Trophoblast cell (in vitro differentiated cells and primary cell): ENCODE measurements at regions not wholly inside any gene's neighbourhood (a gene's known extent, or its start where the extent isn't known, plus 50 kb on each side); places are given as distances from the start of the nearest gene placed in this dataset.

Experiments used
- DNase-seq, 2 donors: peaks; one replicate each; pipeline ENCODE4 v3.0.0-alpha.2; 2016
- H2AFZ ChIP-seq: 2 replicates; pipeline ENCODE4 v1.6.1; 2013; ENCODE audit warnings: low read length, moderate library complexity, mild to moderate bottlenecking; ENCODE audit not compliant: insufficient read depth, poor library complexity
- H2AK5ac ChIP-seq: 2 replicates; pipeline ENCODE4 v1.6.1; 2013; ENCODE audit warnings: mild to moderate bottlenecking, low read length
- H2BK120ac ChIP-seq: 2 replicates; pipeline ENCODE4 v1.6.1; 2013; ENCODE audit warnings: low read length, mild to moderate bottlenecking, moderate library complexity; ENCODE audit not compliant: insufficient read depth, poor library complexity
- H2BK12ac ChIP-seq: 2 replicates; pipeline ENCODE4 v1.6.1; 2013; ENCODE audit warnings: mild to moderate bottlenecking, low read length, moderate library complexity
- H2BK5ac ChIP-seq: 2 replicates; pipeline ENCODE4 v1.6.1; 2013; ENCODE audit warnings: low read length, low read depth, moderate library complexity, mild to moderate bottlenecking; ENCODE audit not compliant: poor library complexity
- H3K14ac ChIP-seq: 2 replicates; pipeline ENCODE4 v1.6.1; 2013; ENCODE audit warnings: mild to moderate bottlenecking, low read length
- H3K18ac ChIP-seq: 2 replicates; pipeline ENCODE4 v1.6.1; 2013; ENCODE audit warnings: mild to moderate bottlenecking, low read length
- H3K23ac ChIP-seq: 2 replicates; pipeline ENCODE4 v1.6.1; 2013; ENCODE audit warnings: low read length
- H3K27ac ChIP-seq: 2 replicates; pipeline ENCODE4 v1.5.1; 2013; ENCODE audit warnings: low read depth, mild to moderate bottlenecking, inconsistent platforms, low read length, moderate library complexity
- H3K27me3 ChIP-seq: 2 replicates; pipeline ENCODE4 v1.6.1; 2013; ENCODE audit warnings: inconsistent platforms, mild to moderate bottlenecking, low read length, moderate library complexity; ENCODE audit not compliant: insufficient read depth
- H3K36me3 ChIP-seq, 2 experiments: 1 replicate in 1 of 2; 2 replicates in 1 of 2; pipeline ENCODE4 v1.6.1; 2013; ENCODE audit warnings: low read length in 2 of 2, mild to moderate bottlenecking in 2 of 2, moderate library complexity in 1 of 2; ENCODE audit not compliant: insufficient read depth in 2 of 2, control insufficient read depth in 1 of 2
- H3K4ac ChIP-seq: 2 replicates; pipeline ENCODE4 v1.6.1; 2013; ENCODE audit warnings: low read depth, mild to moderate bottlenecking, low read length, moderate library complexity
- H3K4me1 ChIP-seq, 2 experiments: 1 replicate in 1 of 2; 2 replicates in 1 of 2; pipeline ENCODE4 v1.6.1; 2013; ENCODE audit warnings: low read length in 2 of 2, mild to moderate bottlenecking in 2 of 2, moderate library complexity in 1 of 2; ENCODE audit not compliant: insufficient read depth in 2 of 2, control insufficient read depth in 1 of 2
- H3K4me2 ChIP-seq: 2 replicates; pipeline ENCODE4 v1.6.1; 2013; ENCODE audit warnings: inconsistent platforms, mild to moderate bottlenecking, low read length, moderate library complexity
- H3K4me3 ChIP-seq: 2 replicates; pipeline ENCODE4 v1.5.1; 2013; ENCODE audit warnings: mild to moderate bottlenecking, low read depth, low read length, inconsistent platforms
- H3K79me1 ChIP-seq: one replicate; pipeline ENCODE4 v1.6.1; 2013; ENCODE audit warnings: low read length
- H3K79me2 ChIP-seq: 2 replicates; pipeline ENCODE4 v1.6.1; 2013; ENCODE audit warnings: low read length, mild to moderate bottlenecking; ENCODE audit not compliant: control insufficient read depth, insufficient read depth, poor library complexity
- H3K9ac ChIP-seq: 2 replicates; pipeline ENCODE4 v1.6.1; 2013; ENCODE audit warnings: mild to moderate bottlenecking, low read length
- H3K9me3 ChIP-seq: 2 replicates; pipeline ENCODE4 v1.6.1; 2013; ENCODE audit warnings: low read depth, mild to moderate bottlenecking, control low read depth, inconsistent platforms, low read length; ENCODE audit not compliant: insufficient read depth
- H4K12ac ChIP-seq: 2 replicates; pipeline ENCODE4 v1.6.1; 2013; ENCODE audit warnings: low read depth, mild to moderate bottlenecking, low read length, moderate library complexity
- H4K8ac ChIP-seq: 2 replicates; pipeline ENCODE4 v1.6.1; 2013; ENCODE audit warnings: low read depth, mild to moderate bottlenecking, low read length, moderate library complexity
- H4K91ac ChIP-seq: one replicate; pipeline ENCODE4 v1.6.1; 2013; ENCODE audit warnings: low read depth, mild to moderate bottlenecking, low read length, moderate library complexity
- WGBS: extraction: QIAGEN DNeasy Blood & Tissue Kit; methylation state at CpG from one replicate; pipeline ENCODE4 v1.1.7; 2013; ENCODE audit warnings: missing lambda C conversion rate; ENCODE audit not compliant: insufficient read length, insufficient coverage; ENCODE audit errors: extremely low coverage; 5-methylcytosine and 5-hydroxymethylcytosine counted together

GRCh38 chr4:137468836-137469235 is 63.5 kb downstream of the PCDH18 start:
- Histone ChIP-seq H4K91ac (no peak overlapping the region), H2AK5ac (no peak overlapping the region), H3K9ac (no peak overlapping the region), H3K4me3 (no peak overlapping the region), H2BK120ac (no peak overlapping the region), H2BK5ac (no peak overlapping the region), H3K9me3 (no peaks in the 10 kb centered on the region), H2AFZ (no peak overlapping the region), H3K4me2 (no peak overlapping the region), H3K18ac (no peak overlapping the region), H3K23ac (no peak overlapping the region), H3K36me3 (no peaks in the 10 kb centered on the region), H3K27ac (no peak overlapping the region), H3K4ac (no peak overlapping the region), H2BK12ac (no peak overlapping the region), H3K27me3 (no peaks in the 10 kb centered on the region), H3K79me1 (peaks cover 6% of the 10 kb centered on the region), H3K79me2 (no peaks in the 10 kb centered on the region), H3K4me1 (peaks cover 3 to 5% of the 10 kb centered on the region in 2 experiments), H3K14ac (no peak overlapping the region), H4K8ac (no peak overlapping the region), H4K12ac (no peak overlapping the region)
- DNase-seq = peak; percentile 72 to 78
- no CpG with 5 or more reads among the region's 3 CpGs for WGBS

GRCh38 chr4:137467537-137467936 is 64.8 kb downstream of the PCDH18 start:
- Histone ChIP-seq H4K12ac (no peak overlapping the region), H3K4me1 (peaks cover 3 to 5% of the 10 kb centered on the region in 2 experiments), H3K27me3 (no peaks in the 10 kb centered on the region), H4K8ac (no peak overlapping the region), H3K23ac (no peak overlapping the region), H3K18ac (no peak overlapping the region), H2BK12ac (no peak overlapping the region), H3K36me3 (no peaks in the 10 kb centered on the region), H2BK120ac (no peak overlapping the region), H3K14ac (no peak overlapping the region), H4K91ac (no peak overlapping the region), H2AFZ (no peak overlapping the region), H3K4me2 (no peak overlapping the region), H2BK5ac (no peak overlapping the region), H3K4me3 (no peak overlapping the region), H3K9ac (no peak overlapping the region), H3K79me2 (no peaks in the 10 kb centered on the region), H3K9me3 (no peaks in the 10 kb centered on the region), H3K27ac (no peak overlapping the region), H3K4ac (no peak overlapping the region), H2AK5ac (no peak overlapping the region), H3K79me1 (peaks cover 8% of the 10 kb centered on the region)
- DNase-seq = no peak

GRCh38 chr4:137463377-137464003 is 68.8 kb downstream of the PCDH18 start:
- Histone ChIP-seq H3K14ac (no peak overlapping the region), H3K79me2 (no peaks in the 10 kb centered on the region), H2BK12ac (no peak overlapping the region), H2AK5ac (no peak overlapping the region), H4K91ac (no peak overlapping the region), H4K12ac (no peak overlapping the region), H3K18ac (no peak overlapping the region), H3K79me1 (peaks cover 8% of the 10 kb centered on the region), H3K4me3 (no peak overlapping the region), H2AFZ (no peak overlapping the region), H4K8ac (no peak overlapping the region), H3K9me3 (no peaks in the 10 kb centered on the region), H3K4me1 (peaks cover 3 to 8% of the 10 kb centered on the region in 2 experiments), H2BK5ac (no peak overlapping the region), H3K4ac (no peak overlapping the region), H3K23ac (no peak overlapping the region), H3K9ac (no peak overlapping the region), H2BK120ac (no peak overlapping the region), H3K27ac (peak overlapping the region; percentile 35), H3K36me3 (no peaks in the 10 kb centered on the region), H3K4me2 (no peak overlapping the region), H3K27me3 (no peaks in the 10 kb centered on the region)
- no CpG with 5 or more reads among the region's 1 CpG for WGBS
- peak in 1 of 2 donors; percentile 46 for DNase-seq

- no peaks in the 10 kb centered on the region for H3K9me3 ChIP-seq
- H3K23ac ChIP-seq = no peak overlapping the region
Measured at GRCh38 chr4:137455647-137456321, 76.5 kb downstream of the PCDH18 start.

More at GRCh38 chr4:137455647-137456321, 76.5 kb downstream of the PCDH18 start:
- no peak overlapping the region for H4K91ac ChIP-seq
- H2AK5ac ChIP-seq = no peak overlapping the region
- DNase-seq = peak; percentile 4 to 36
- no peaks in the 10 kb centered on the region for H3K36me3 ChIP-seq
- WGBS = no CpG with 5 or more reads among the region's 5 CpGs
- H3K79me1 ChIP-seq = no peaks in the 10 kb centered on the region
- H4K12ac ChIP-seq = no peak overlapping the region
- no peak overlapping the region for H3K27ac ChIP-seq
- no peak overlapping the region for H2BK120ac ChIP-seq
- H2AFZ ChIP-seq = no peak overlapping the region
- H2BK5ac ChIP-seq = no peak overlapping the region
- H3K4me1 ChIP-seq = peaks cover 3 to 4% of the 10 kb centered on the region in 2 experiments
- H4K8ac ChIP-seq = no peak overlapping the region
- no peak overlapping the region for H3K4me3 ChIP-seq
- H3K4me2 ChIP-seq = no peak overlapping the region
- H3K9ac ChIP-seq = no peak overlapping the region
- H3K18ac ChIP-seq = no peak overlapping the region
- no peaks in the 10 kb centered on the region for H3K79me2 ChIP-seq
- no peak overlapping the region for H2BK12ac ChIP-seq
- no peaks in the 10 kb centered on the region for H3K27me3 ChIP-seq
- no peak overlapping the region for H3K4ac ChIP-seq
- H3K14ac ChIP-seq = no peak overlapping the region
